HG02571 (cell line): ENCODE measurements at regions not wholly inside any gene's neighbourhood (a gene's known extent, or its start where the extent isn't known, plus 50 kb on each side); places are given as distances from the start of the nearest gene placed in this dataset.
"Not testable (repeated sequence)": the region's sequence is repeated elsewhere in the genome, so short reads cannot be mapped to it uniquely, and the experiment has no call there.

Source experiments
- ATAC-seq: cut with Tn5 transposase; IDR thresholded peaks from one replicate; pipeline ENCODE4 v1.9.1; 2021; ENCODE audit warnings: mild to moderate bottlenecking, moderate library complexity; ENCODE audit not compliant: unreplicated experiment

DNA sequence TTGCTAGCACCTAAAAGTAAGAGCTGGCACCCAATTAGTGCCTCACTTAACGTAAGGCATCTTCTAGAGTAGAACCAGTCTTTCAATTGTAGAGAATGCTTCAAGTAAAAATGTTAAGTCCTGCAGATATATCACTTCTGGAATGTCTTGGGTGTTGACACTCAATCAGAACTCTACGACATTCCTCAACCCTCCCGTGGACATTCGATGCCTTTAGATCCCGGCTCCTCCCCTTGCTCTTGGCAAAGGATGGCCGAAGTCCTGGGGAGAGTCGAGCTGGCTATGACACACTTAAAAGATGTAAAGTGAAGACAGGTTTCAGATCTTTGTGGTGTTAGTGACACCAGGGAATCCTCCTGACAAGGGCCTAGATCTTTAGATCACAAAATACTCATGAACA, 87.5 kb upstream of the ERCC6L2 start:
- no peak for ATAC-seq

DNA sequence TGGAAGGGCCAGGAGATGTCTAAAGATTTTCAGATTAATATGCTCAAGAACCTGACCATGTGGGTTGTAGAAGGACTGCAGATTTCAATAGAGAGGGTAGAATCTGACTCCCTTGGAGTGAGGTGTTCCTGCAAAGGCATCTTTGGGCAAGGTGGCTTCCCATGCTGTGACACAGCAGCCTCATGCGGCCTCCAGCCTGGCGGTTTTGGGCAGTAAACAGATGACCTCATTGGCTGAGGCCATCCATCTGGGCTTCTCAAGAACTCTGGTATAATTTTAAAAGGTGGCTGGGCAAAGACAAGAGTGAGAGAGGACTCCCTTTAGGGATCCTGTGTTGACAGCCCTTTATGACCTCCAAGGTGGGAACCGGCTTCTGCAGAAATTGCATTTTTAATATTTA, 90.3 kb upstream of the ERCC6L2 start:
- no peak for ATAC-seq

DNA sequence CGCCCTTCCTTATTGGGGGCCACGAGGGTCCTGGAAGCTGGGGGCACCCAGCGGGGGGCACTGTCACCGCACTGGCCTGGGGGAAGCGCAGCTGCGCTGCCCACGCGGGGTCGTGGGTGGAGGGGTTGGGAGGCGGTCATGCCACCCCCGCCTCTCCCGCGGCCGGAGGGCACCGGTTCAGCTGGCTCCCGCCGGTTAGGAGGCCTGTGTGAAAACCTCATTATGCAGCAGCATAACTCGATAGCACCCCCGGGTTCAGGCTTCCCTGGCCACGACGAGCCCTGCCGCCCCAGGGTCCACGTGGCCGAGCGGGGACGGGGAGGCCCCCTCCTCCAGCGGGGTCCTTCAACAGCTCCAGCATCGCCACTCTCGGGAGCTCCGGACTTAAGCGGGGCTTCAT, 91.2 kb upstream of the ERCC6L2 start:
- ATAC-seq = no peak

- no peak for ATAC-seq
These were observed 92.0 kb upstream of the ERCC6L2 start for GRCh38 chr9:95783426-95783975.

DNA sequence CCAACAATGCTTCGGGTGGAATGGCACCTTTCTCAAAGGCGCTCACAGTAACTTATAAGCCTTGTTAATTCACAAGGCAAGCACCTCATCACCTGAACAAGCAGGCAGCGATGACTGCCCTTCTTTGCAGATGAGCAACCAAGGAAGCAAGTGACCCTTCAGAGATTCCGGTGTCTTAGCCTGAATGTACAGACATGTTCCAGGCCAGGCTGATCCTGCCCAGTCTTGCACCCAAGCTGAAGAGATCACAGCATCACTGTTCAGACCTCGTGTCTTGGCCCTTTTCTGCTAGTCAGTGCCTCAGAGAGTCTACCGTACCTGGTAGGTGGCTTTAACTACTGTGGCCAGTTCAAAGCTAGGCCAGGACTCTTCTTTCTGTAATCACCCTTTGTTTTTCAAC, 94.7 kb upstream of the ERCC6L2 start:
- ATAC-seq = no peak

GRCh38 chr9:95780121-95780520, 95.4 kb upstream of the ERCC6L2 start:
- no peak for ATAC-seq

DNA sequence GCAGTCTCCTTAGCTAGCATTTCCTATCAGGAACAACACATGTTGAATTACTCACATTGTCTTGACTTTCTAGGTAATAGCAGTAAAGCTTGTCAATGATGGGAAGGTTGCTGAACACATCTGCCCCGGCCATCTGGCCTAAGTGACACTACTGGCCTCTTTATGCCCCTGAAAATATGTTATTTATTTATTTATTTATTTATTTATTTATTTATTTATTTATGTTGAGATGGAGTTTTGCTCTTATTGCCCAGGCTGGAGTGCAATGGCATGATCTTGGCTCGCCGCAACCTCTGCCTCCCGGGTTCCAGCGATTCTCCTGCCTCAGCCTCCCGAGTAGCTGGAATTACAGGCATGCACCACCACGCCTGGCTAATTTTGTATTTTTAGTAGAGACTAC, 95.9 kb upstream of the ERCC6L2 start:
- not testable (repeated sequence) for ATAC-seq

DNA sequence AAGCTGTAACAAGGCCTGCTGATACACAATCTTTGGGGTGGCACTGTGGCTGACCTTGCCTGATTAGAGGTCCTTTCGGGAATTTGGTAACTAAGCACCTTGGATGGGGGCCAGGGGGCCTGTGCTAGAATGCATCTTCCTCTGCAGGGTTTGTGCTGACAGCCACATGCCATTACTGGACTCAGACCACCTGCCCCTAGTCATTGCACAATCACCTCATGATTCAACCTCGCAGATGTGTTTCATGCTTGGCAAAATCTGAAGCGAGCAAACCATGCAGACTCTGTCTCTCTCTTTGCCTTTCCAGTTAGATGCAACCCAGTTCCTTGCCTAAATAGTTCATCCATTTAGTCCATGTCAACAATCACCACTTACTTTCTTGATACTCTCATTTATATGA, 96.5 kb upstream of the ERCC6L2 start:
- no peak for ATAC-seq

DNA sequence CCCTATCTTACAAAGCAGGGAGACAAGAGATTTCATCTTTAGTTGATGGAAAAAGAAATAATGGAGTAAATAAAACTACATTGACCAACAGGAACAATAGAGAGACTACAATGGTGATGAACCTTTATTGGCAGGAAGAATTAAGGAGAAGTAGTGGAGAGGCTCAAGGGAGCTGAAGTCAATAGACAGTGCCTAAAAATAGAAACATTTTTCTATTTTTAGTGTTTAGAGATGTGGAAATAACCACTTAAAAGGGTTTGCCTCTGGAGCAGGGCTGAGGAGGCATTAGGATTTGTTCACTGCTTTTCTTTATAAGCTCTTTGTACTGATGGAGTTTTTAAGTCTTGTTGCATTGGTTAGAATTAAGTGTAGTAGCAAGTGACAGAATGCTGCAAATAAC, 98.4 kb upstream of the ERCC6L2 start:
- no peak for ATAC-seq

DNA sequence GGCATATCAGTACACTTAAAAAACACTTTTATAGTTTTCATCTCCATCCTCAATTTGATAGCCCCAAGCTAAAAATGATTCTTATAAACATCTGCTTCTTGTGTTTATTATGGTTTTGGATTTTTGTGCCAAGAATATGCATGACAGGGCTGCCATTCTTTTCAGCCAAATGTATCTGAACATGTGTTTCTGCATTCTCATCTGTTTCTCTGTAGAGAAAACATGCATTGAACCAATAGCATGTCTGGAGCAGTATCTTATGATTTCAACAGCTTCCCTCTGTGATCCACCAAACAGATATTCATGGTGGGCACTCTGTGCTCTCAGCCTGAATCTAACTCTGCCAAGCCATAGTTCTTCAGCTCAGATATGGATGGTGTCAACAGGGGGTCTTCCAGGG, 99.3 kb upstream of the ERCC6L2 start:
- no peak for ATAC-seq

GRCh38 chr9:95775191-95775590, 100.3 kb upstream of the ERCC6L2 start:
- no peak for ATAC-seq

- no peak for ATAC-seq
These were observed 102.5 kb upstream of the ERCC6L2 start for GRCh38 chr9:95773053-95773418.

DNA sequence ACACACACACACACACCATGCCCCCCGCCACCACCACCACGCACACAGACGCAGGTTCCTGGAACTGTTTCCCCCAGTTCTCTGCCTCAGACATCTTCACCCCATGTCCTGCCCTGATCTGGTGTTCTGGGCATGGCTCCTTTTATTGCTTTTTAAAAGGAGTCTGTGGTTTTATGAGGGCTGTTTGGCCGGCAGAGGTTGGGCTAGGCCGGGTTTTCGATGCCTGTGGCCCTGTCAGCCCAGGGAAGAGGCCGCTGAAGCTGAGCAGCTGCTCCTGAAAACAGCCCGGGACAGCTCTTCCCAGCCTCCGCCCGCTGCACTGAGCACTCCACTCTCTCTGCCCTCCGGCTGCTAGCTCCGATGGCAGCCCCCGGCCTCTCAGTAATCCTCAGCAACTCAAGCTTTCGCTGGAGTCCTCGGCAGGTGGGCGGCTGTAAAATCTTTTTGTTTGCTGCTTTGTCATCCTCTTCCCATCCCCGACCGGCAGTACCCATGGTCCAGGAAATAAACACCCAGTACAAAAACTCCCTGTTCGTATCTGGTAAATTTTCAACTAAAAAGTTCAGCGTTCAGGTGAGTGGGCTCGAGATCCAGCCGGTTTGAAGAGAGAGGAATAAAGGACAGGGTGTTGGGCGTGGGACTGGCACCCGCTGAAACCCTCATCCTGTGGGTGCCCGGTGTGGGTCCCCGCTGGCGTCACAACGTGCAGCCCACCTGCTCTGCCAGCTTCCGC, 103.0 kb upstream of the ERCC6L2 start:
- no peak for ATAC-seq

GRCh38 chr9:95771556-95772246, 103.8 kb upstream of the ERCC6L2 start:
- no peak for ATAC-seq

DNA sequence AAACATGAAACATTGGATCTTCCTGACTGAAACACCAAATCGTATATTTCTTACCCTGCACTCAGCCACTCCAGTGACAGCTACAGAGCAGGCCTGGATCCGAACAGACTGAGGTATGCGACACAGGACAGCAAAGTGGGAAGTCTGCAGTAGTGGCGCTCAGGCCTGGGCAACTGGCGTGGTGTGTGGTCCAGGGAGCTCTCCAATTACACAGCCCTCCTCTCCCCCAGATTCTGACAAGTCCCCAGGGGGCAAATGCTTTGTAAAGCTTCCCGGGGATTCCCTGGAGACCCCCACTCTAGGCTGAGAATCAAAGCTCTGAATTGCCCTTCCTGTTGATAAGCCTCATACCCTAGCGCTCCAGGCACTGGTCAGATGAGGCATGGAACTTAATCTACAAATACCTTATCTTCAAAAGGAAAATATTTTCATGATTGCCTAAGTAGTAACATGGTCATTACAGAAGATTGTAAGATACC, 104.8 kb upstream of the ERCC6L2 start:
- ATAC-seq = no peak

GRCh38 chr9:95769909-95770433, 105.5 kb upstream of the ERCC6L2 start:
- ATAC-seq = no peak

DNA sequence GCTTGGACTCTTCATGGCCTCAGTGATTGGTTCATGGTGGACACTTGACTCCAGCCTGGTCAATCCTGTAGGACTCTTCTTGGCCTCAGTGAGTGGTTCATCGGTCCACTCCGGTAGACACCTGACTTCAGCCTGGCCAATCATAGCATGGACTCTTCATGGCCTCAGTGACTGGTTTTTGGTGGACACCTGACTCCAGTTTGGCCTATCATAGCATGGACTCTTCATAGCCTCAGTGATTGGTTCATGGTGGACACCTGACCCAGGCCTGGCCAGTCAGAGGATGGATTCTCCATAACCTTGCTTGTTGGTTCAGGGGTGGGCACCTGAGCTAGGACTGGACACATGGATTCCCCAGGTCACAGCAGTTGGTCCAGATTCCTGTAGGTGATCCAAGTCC, 106.0 kb upstream of the ERCC6L2 start:
- ATAC-seq = no peak

DNA sequence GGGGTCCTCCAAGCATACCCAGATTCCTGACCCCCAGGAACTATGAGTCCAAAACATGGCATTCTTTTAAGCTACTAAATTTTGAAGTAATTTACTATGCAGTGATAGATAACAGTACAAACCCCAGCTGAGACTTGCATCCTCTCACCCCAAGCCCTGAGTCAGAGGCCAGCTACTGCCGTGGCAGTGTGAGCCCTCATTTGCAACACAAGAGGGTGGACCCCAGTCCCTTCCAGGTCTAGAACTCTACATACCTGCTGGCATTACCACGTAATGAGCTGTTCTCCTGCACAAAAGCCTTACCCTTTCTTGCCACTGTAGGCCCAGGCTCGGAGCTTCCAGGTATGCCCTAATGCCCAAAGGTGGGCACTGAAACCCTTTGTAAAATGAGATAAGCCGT, 108.6 kb upstream of the ERCC6L2 start:
- no peak for ATAC-seq

- ATAC-seq = no peak
These were observed 110.8 kb upstream of the ERCC6L2 start for GRCh38 chr9:95764533-95765319.

- ATAC-seq = no peak
These were observed 111.5 kb upstream of the ERCC6L2 start for GRCh38 chr9:95763983-95764382.

DNA sequence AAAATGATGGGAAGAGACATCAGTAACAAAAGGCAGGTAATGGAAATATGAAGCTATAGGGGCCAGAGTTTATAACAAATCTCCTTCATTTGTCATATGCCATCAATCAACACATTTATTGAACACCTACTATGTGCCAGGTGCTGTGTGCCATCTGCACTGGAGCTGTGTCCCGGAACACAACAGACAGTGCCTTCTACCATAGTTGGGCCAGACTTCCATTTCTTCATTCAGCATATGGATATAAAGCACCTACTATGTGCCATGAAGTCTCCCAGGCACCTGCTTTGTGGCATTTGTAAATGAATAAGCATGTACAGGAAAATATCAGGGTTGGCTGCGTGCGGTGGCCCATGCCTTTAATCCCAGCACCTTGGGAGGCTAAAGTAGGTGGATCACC, 112.5 kb upstream of the ERCC6L2 start:
- ATAC-seq = no peak
